ENCODE measurements at regions not wholly inside any gene's neighbourhood (a gene's known extent, or its start where the extent isn't known, plus 50 kb on each side); places are given as distances from the start of the nearest gene placed in this dataset.

- no peak for TF ChIP-seq CTCF (IDR thresholded peaks at IDR 0.05; ENCODE audit: low read depth, low read length, missing control alignments)
- no peak for DNase-seq (ENCODE audit: low read depth)
- no peak overlapping the region for H3K4me3 ChIP-seq (ENCODE audit: low read depth, low read length)
- in situ Hi-C loops (cut with HindIII; ENCODE audit: low sequenced_read_pairs): no loop called here
These were observed 77.3 kb upstream of the TBCA start for GRCh38 chr5:77853353-77853907.

- no peak for TF ChIP-seq CTCF (IDR thresholded peaks at IDR 0.05; ENCODE audit: low read depth, low read length, missing control alignments)
- H3K4me3 ChIP-seq (ENCODE audit: low read depth, low read length): peak overlapping the region; percentile 44
- in situ Hi-C loops (cut with HindIII; ENCODE audit: low sequenced_read_pairs): no loop called here
- no peak for DNase-seq (ENCODE audit: low read depth)
These were observed 76.6 kb upstream of the TBCA start for GRCh38 chr5:77852514-77853352.

DNA sequence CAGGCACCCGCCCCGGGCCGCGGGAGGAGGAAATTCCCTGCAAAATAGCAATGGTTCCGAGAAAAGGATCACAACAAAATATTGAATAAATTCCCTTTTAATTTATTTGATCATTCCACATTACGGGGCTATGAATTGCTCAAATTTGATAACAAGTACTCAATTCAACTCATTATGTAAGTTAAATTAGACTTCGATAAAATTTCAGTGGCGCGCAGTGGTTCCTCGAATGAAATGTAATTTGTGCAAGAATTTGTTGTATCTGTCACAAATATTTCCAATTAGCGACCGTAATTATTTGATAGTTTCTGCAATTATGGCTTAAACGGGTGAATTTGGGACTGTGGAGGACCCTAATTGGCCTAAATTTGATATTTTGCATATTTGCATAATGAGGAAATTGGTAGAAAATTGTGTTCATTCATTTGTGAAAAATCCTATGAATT, 76.0 kb upstream of the TBCA start:
- no peak for DNase-seq (ENCODE audit: low read depth)
- in situ Hi-C loops (cut with HindIII; ENCODE audit: low sequenced_read_pairs): no loop called here
- no peak for TF ChIP-seq CTCF (IDR thresholded peaks at IDR 0.05; ENCODE audit: low read depth, low read length, missing control alignments)
- H3K4me3 ChIP-seq (ENCODE audit: low read depth, low read length): peak overlapping the region; percentile 44

GRCh38 chr5:77851176-77852067, 75.3 kb upstream of the TBCA start:
- no peak for TF ChIP-seq CTCF (IDR thresholded peaks at IDR 0.05; ENCODE audit: low read depth, low read length, missing control alignments)
- DNase-seq (ENCODE audit: low read depth): no peak
- H3K4me3 ChIP-seq (ENCODE audit: low read depth, low read length): peak overlapping the region; percentile 44
- in situ Hi-C loops (cut with HindIII; ENCODE audit: low sequenced_read_pairs): no loop called here

- no peak for DNase-seq (ENCODE audit: low read depth)
- in situ Hi-C loops (cut with HindIII; ENCODE audit: low sequenced_read_pairs): no loop called here
- no peak for TF ChIP-seq CTCF (IDR thresholded peaks at IDR 0.05; ENCODE audit: low read depth, low read length, missing control alignments)
- no peak overlapping the region for H3K4me3 ChIP-seq (ENCODE audit: low read depth, low read length)
These were observed 74.5 kb upstream of the TBCA start for GRCh38 chr5:77850536-77851175.
